ENCODE measurements at regions not wholly inside any gene's neighbourhood (a gene's known extent, or its start where the extent isn't known, plus 50 kb on each side); places are given as distances from the start of the nearest gene placed in this dataset.
A peak's percentile ranks its signal among the peaks of the same experiment; 100 is the strongest.

DNA sequence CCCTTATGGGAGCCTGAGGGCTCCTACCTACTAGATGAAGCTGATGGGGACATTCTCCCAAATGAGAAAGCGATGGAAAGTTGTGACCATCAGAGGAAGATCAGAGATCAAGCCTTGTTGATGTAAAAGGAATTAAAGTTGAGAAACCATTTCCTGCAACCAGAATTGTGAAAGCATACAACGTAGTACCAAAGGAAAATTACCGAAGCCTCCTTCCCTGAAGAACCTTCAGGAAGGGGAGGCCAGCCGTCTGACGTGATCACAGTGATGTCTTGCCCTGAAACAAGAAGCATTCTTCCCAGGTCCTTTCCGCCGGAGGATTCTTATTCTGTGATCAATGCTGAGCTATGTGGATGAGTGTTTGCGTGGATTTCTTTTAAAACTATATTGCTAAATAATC lies 211.6 kb upstream of the TNP1 start:
- no peak for ATAC-seq
- no peak for DNase-seq
- Mint-ChIP-seq H3K9me3 (no peaks in the 10 kb centered on the region), H3K27ac (no peak overlapping the region), H3K4me3 (no peak overlapping the region), H3K4me1 (no peaks in the 10 kb centered on the region), H3K27me3 (peaks cover 7% of the 10 kb centered on the region)

DNA sequence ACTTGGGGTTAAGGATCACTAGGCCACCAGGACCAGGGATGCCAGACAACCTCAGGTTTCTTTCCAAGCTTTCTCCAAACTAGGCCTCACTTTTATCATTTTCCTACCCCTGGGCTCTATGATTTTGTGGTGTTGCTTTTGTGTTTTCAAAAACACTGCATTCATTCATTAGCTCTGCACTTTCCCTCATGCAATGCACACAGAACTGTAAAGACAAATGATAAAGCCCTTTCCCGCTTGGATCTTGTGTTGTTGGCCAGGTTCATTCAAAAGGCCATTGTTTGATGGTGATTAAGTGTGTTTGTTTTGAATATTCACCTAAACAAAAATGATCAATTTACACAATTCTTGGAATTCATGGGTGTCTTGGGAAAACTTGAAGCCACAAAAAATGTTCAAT lies 210.7 kb upstream of the TNP1 start:
- ATAC-seq (no peak), DNase-seq (no peak)
- no peak overlapping the region for H3K4me3 Mint-ChIP-seq
- H3K27me3 Mint-ChIP-seq, result peaks cover 11% of the 10 kb centered on the region
- no peak overlapping the region for H3K27ac Mint-ChIP-seq
- H3K4me1 Mint-ChIP-seq, result no peaks in the 10 kb centered on the region
- no peaks in the 10 kb centered on the region for H3K9me3 Mint-ChIP-seq

DNA sequence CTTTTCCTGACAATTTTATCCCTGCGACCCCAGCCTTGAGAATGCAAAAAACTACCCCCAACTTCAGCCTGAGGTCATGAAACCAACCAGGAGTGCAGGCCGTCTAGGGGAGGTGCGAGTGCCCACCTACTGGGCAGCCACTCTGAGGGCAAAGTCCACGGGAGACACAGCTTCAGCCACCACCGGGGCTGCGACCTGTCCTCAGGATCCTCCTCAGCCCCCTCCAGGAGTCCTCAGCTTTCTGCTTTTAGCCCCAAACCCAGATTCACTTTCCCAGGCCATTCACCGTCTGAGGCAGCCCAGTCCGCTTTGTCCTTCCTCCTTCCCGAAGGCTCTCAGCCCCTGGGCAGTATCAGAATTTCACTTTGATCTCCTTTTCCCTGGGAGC lies 210.2 kb upstream of the TNP1 start:
- H3K4me1 Mint-ChIP-seq, result no peaks in the 10 kb centered on the region
- no peak for DNase-seq
- no peak for ATAC-seq
- H3K27ac Mint-ChIP-seq, result no peak overlapping the region
- no peaks in the 10 kb centered on the region for H3K9me3 Mint-ChIP-seq
- no peak overlapping the region for H3K4me3 Mint-ChIP-seq
- H3K27me3 Mint-ChIP-seq, result peaks cover 11% of the 10 kb centered on the region

DNA sequence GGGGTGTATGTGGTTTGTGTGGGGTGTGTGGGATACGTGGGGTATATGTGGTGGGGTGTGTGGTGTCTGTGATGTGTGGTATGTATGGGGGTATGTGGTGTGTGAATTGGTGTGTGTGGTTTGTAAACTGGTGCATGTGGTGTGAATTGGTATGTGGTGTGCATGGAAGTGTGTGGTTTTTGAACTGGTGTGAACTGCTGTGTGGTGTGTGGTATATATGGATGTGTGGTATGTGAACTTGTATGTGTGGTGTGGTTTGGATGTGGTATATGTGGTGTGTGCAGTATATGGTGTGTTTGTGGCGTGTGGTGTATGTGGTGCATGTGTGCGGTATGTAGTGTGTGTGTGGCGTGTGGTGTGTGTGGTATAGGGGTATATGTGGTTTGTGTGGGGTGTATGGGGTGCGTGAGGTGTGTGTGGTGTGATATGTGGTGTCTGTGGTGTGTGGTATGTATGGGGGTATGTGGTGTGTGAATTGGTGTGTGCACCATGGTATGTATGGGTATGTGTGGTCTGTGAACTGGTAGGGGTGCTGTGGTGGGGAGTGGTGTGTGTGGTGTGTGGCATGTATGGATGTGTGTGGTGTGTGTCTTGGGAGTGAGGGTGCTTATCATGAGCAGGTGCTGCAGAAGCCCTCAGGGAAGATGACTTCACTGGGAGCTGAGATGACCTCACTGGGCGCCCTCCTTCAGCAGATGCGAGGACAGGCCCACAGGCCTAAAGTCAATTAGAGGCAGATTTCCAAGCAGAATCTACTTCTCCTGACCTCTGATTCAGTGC lies 209.6 kb upstream of the TNP1 start:
- ATAC-seq, result peak; percentile 49
- Mint-ChIP-seq H3K4me1 (peaks cover 5% of the 10 kb centered on the region), H3K27ac (no peak overlapping the region), H3K27me3 (peaks cover 11% of the 10 kb centered on the region), H3K4me3 (no peak overlapping the region), H3K9me3 (no peaks in the 10 kb centered on the region)
- no peak for DNase-seq

DNA sequence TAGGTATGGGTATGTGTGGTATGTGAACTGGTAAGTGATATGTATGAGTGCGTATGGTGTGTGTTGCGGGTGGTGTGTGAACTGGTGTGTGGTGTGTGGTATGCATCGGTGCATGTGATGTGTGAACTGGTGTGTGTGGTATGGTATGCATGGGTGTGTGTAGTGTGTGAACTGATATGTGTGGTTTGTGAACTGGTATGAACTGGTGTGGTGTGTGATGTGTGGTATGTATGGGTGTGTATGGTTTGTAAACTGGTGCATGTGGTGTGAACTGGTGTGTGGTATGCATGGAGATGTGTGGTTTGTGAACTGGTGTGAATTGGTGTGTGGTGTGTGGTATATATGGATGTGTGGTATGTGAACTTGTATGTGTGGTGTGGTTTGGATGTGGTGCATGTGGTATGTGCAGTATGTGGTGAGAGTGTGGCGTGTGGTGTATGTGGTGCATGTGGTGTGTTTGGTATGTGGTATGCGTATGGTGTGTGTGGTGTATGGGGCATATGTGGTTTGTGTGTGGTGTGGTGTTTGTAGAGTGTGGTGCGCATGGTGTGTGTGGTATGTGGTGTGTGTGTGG lies 208.9 kb upstream of the TNP1 start:
- H3K27ac Mint-ChIP-seq, result no peak overlapping the region
- no peak overlapping the region for H3K4me3 Mint-ChIP-seq
- peaks cover 12% of the 10 kb centered on the region for H3K4me1 Mint-ChIP-seq
- ATAC-seq (peak; percentile 48), DNase-seq (peak in 1 of 2 donors; percentile 11)
- H3K9me3 Mint-ChIP-seq, result no peaks in the 10 kb centered on the region
- H3K27me3 Mint-ChIP-seq, result peaks cover 11% of the 10 kb centered on the region

DNA sequence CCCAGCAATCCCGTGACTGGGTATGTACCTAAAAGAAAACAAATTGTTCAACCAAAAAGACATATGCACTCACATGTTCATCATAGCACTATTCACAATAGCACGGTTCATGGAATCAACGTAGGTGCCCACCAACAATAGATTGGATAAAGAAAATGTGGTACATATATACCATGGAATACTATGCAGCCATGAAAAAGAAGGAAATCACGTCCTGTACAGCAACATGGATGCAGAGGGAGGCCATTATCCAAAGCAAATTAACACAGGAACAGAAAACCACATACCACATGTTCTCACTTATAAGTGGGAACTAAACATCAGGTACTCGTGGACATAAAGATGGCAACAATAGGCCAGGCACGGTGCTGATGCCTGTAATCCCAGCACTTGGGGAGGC lies 207.9 kb upstream of the TNP1 start:
- ATAC-seq (no peak), DNase-seq (no peak)
- no peaks in the 10 kb centered on the region for H3K9me3 Mint-ChIP-seq
- H3K27me3 Mint-ChIP-seq, result peaks cover 20% of the 10 kb centered on the region
- H3K4me1 Mint-ChIP-seq, result peaks cover 19% of the 10 kb centered on the region
- H3K4me3 Mint-ChIP-seq, result no peak overlapping the region
- no peak overlapping the region for H3K27ac Mint-ChIP-seq

DNA sequence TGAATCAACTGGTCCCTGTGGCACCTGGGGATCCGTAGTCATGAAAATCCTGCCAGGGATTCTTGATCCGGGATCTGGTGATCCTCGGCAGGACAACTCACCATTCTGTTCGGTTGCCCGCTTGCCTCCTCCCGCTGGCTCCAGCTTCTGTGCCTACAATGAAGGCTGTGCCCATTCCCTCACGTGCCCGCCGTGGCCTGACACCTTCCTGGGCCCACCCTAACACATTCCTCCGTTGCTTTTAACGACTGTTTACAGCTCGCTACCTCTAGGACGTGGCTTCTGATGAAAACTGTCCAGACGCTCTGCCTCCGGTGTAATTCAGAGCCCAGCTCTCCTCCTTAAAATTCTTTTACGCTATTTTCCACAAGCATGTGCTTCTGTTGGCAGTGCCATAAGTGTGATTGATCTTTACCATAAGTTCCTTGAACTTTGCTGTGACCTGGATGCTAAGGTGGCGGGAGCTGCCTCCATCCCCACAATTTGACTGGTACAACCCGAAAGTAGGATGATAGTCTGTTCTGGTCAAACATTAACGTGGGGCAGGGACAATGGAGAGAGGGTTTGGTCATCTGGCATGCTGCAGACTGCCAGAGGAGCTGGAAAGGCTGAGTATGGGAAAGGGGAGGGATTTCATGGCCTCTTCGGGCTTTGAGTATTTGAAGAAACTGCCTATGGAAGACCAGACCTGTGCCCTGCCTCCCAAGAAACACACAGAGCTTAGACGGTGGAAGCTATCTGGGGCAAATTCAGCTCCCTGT lies 206.8 kb upstream of the TNP1 start:
- no peak for ATAC-seq
- no peaks in the 10 kb centered on the region for H3K9me3 Mint-ChIP-seq
- no peak overlapping the region for H3K27ac Mint-ChIP-seq
- H3K4me1 Mint-ChIP-seq, result peaks cover 19% of the 10 kb centered on the region
- no peak overlapping the region for H3K4me3 Mint-ChIP-seq
- DNase-seq, result no peak
- peaks cover 25% of the 10 kb centered on the region for H3K27me3 Mint-ChIP-seq

DNA sequence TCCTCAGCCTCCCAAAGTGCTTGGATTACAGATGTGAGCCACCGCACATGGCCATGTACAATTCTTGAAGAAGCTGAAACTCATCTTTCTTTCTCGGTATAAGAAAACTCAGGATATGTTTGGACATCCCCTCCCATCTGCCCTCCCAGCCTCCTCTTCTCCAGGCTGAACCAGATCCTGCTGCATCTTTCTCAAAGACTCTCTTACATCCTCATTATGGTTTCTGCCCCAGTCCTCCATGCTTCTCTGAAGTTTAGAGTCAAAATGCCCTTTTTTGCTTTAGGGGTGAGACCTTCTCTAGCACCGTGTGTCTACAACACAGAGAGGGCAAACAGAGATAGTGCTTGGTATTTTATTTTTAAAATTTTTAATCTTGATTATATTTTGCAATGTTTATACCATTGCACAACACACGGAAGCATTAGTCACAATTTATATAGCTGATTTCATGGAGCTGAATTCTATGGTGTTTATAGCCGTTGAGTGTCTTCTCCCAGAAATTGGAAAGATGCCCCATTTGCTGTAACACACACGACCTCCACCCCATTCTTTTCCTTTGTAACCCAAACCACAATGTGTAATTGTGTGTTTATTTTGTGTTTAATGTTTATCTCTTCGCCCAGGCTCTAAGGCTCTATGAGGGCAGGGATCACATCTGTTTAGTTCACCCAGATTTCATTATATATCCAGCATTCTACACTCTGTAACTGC lies 206.0 kb upstream of the TNP1 start:
- no peak for DNase-seq
- Mint-ChIP-seq H3K4me1 (peaks cover 19% of the 10 kb centered on the region), H3K9me3 (no peaks in the 10 kb centered on the region), H3K27me3 (peaks cover 25% of the 10 kb centered on the region), H3K4me3 (no peak overlapping the region), H3K27ac (no peak overlapping the region)
- ATAC-seq, result no peak

DNA sequence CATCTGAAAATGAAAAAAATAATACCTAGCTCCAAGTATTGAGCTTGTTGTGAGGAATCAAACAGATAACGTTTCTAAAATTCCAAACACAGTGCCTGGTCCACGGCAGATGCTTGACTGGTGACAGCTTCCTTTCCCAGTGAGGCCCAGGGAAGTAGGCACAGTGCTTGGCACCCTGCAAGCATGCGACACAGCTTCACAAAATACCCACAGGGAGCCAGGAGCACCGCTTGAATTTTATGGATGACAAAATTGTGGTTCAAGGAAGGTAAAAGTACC lies 205.1 kb upstream of the TNP1 start:
- Mint-ChIP-seq H3K4me3 (peak overlapping the region in 1 of 2 donors; percentile 46), H3K9me3 (no peaks in the 10 kb centered on the region), H3K27me3 (peaks cover 25% of the 10 kb centered on the region), H3K27ac (no peak overlapping the region), H3K4me1 (peaks cover 19% of the 10 kb centered on the region)
- no peak for DNase-seq
- ATAC-seq, result no peak

DNA sequence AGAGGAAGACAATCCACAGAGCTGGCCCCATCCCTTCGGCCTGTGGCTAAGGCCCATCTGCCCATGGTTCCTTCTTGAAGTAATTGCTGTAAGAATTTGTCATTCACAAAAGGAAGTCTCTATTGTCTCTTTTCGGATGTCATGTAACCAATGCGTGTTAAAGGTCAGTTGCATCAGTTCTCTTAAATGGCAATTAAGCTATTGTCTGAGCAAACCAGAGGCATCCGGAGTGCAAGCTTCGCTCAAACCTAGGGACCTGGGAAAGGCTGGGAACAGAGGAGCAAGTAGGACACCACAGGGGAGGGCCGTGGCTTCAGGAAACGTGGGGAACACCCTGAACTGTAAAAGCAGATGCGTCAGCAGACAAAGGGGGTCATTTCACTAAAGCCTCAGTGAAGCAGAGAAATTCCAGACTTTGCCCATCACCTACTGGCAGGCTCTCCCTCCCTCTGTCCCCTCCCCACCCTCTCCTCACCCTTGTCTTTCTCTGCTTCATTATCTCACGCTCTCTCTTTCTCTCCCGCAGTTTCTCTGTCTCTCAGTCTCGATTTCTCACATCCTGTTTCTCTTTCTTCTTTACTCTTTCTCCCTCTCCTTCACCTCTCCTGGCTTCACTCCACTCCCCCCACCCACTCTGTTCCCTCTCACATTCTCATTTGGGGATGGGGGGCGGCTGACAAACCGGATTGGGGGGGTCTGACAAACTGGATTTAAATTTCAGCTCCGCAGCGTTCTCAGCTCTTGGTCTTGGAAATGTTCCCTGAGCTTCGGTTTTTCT lies 204.6 kb upstream of the TNP1 start:
- H3K4me3 Mint-ChIP-seq, result peak overlapping the region in 1 of 2 donors; percentile 46
- H3K4me1 Mint-ChIP-seq, result peaks cover 19% of the 10 kb centered on the region
- peaks cover 25% of the 10 kb centered on the region for H3K27me3 Mint-ChIP-seq
- peak overlapping the region; percentile 59 to 90 for H3K27ac Mint-ChIP-seq
- no peak for ATAC-seq
- H3K9me3 Mint-ChIP-seq, result no peaks in the 10 kb centered on the region
- no peak for DNase-seq

DNA sequence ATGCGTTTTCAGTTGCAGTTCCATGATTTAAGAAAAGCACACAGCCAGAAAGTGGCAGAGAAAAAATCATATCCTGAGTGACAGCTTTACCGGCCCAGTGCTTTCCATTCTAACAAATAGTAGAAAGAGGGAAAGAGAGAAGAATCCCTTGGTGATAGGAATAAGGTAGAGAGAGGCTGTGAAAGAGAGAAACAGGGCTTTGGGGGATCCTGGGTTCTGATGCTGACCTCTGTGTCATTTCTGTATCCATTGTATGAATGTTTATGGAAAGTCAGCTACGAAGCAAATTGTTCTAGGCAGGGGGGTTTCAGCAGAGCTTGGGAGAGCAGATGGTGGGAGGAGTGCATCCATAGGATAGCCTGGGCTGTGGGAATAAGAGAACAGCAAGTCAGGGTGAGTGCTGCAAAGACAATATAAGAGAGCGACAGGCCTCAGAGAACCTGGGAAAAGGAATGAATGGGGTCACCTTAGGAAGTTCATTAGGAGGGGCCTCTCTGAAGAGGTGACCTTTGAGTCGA lies 203.4 kb upstream of the TNP1 start:
- ATAC-seq (no peak), DNase-seq (no peak)
- Mint-ChIP-seq H3K9me3 (no peaks in the 10 kb centered on the region), H3K4me1 (peaks cover 19% of the 10 kb centered on the region), H3K4me3 (no peak overlapping the region), H3K27me3 (peaks cover 32% of the 10 kb centered on the region), H3K27ac (peak overlapping the region in 1 of 2 donors; percentile 51)

DNA sequence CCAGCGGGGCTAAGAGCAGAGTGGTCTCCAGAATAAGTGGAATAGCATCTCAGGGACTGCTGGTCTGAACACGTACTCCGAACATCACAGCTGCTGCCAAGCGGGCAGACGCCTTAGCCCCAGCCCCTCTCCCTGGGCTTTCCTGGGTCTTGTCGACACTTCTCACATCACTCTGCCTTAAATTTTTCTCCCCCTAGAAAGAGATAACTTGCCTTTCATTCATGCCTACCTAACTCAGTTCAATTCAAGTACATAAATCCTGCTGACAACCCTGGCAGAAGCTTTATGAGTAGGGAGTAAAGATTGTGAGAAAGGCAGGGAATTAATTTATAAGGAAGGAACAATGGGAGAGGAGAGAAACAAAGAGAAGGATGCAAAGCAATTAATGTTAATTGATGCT lies 202.9 kb upstream of the TNP1 start:
- DNase-seq (no peak), ATAC-seq (no peak)
- Mint-ChIP-seq H3K9me3 (no peaks in the 10 kb centered on the region), H3K4me3 (no peak overlapping the region), H3K27ac (no peak overlapping the region), H3K27me3 (peaks cover 37% of the 10 kb centered on the region), H3K4me1 (peaks cover 19% of the 10 kb centered on the region)

DNA sequence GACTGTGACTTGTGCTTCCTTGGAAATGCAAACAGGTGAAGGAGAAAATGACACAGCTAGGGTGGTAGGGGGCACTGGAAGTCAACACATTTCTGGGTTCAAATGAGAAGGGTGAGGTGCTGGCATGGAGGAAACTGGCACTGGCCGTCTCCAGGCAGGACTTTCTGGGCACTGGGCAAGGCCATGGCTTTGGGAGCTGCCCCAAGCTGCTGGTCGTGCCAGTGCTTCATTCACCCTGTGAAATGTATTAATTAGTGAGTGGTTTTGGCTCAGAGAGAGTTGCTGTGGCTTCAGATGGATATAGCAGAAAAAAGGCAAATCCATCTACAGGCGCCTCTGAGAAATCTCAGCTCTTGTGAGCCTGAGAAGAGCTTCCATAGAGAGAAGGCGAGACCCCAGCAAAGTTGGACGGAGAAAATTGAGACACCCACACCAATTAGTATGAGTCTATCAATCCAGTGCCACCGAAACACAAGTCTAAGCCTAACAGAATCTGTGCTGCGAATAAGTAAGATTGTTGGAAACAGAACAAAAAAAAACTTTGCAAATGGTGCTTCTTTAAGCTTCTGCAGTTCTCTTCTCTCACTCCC lies 202.1 kb upstream of the TNP1 start:
- Mint-ChIP-seq H3K27ac (no peak overlapping the region), H3K4me1 (peaks cover 19% of the 10 kb centered on the region), H3K27me3 (peaks cover 40% of the 10 kb centered on the region), H3K9me3 (no peaks in the 10 kb centered on the region), H3K4me3 (no peak overlapping the region)
- DNase-seq (no peak), ATAC-seq (no peak)

DNA sequence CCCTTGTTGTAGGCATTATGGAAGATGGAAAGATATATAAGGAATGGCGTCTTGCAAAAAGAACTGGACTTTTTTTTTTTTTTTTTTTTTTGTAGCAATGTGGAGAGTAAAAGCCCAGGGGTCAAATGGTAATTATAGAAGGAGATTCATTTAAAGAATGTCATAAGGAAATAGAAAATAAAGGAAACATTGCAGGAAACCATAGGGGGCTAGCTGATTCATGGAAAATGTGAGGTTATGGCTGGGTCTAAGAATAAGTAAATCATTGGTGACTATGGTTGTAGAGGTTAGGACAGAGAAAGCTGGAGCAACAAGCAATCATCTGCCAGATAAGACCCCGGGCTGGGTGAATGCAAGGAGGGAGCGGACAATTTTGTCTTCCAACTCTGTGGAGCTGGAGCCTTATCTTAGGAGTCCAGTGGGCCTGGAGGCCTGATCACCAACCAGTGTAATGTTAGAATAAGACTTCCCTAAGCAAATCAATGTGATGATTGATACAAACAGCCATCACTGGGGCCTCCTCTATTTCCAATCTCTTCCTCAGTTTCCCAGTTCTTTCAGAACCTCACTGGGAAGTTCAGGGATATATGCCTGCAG lies 201.2 kb upstream of the TNP1 start:
- H3K4me3 Mint-ChIP-seq, result no peak overlapping the region
- H3K27me3 Mint-ChIP-seq, result peaks cover 30% of the 10 kb centered on the region
- DNase-seq, result no peak
- H3K27ac Mint-ChIP-seq, result no peak overlapping the region
- ATAC-seq, result no peak
- H3K4me1 Mint-ChIP-seq, result peaks cover 19% of the 10 kb centered on the region
- no peaks in the 10 kb centered on the region for H3K9me3 Mint-ChIP-seq

All from stimulated activated naive CD8-positive, alpha-beta T cell treated with anti-CD3 and anti-CD28 coated beads, Interleukin-15, amount 100 ng/mL, for 72 hours (primary cell).